Lower lobe of right lung (tissue), 2 donors: ENCODE measurements at regions not wholly inside any gene's neighbourhood (a gene's known extent, or its start where the extent isn't known, plus 50 kb on each side); places are given as distances from the start of the nearest gene placed in this dataset.

Experiments used
- ATAC-seq, 2 donors: fragments of 200-7000 bp; cut with Tn5 transposase; one replicate each; pipeline ENCODE4 v1.9.1; 2020 to 2022; ENCODE audit warnings: mild to moderate bottlenecking in 2 of 2, moderate library complexity in 2 of 2
- DNase-seq: peaks from one replicate; pipeline ENCODE4 v3.0.0-alpha.2; 2020
- H3K27ac ChIP-seq: fragments of 200-600 bp; one replicate; pipeline ENCODE4 v1.8.0; 2022
- H3K27me3 ChIP-seq: fragments of 200-600 bp; one replicate; pipeline ENCODE4 v1.8.0; 2022; ENCODE audit warnings: low read depth
- H3K36me3 ChIP-seq: fragments of 200-600 bp; one replicate; pipeline ENCODE4 v1.8.0; 2022; ENCODE audit warnings: mild to moderate bottlenecking
- H3K4me1 ChIP-seq: fragments of 200-600 bp; one replicate; pipeline ENCODE4 v1.8.0; 2022
- H3K4me3 ChIP-seq: fragments of 200-600 bp; one replicate; pipeline ENCODE4 v1.8.0; 2022; ENCODE audit warnings: mild to moderate bottlenecking
- H3K9me3 ChIP-seq: fragments of 200-600 bp; one replicate; pipeline ENCODE4 v1.8.0; 2022
- CTCF ChIP-seq: fragments of 200-600 bp; IDR thresholded peaks from one replicate; pipeline ENCODE4 v1.8.0; 2022; ENCODE audit warnings: antibody characterized with exemption, mild to moderate bottlenecking
- intact Hi-C: fragments of 100-400 bp; cut with DNase I; formaldehyde crosslinking; loops from one replicate; pipeline ENCODE4 v1.11.0; 2022
- donor health status: DM: no; HTN: yes; CAD: no; lungs with severe emphysema.

- no peak overlapping the region for H3K27ac ChIP-seq
- no peaks in the 10 kb centered on the region for H3K9me3 ChIP-seq
- H3K4me3 ChIP-seq: no peak overlapping the region
- intact Hi-C loops: no loop called here
- no peaks in the 10 kb centered on the region for H3K27me3 ChIP-seq
- no peaks in the 10 kb centered on the region for H3K36me3 ChIP-seq
- H3K4me1 ChIP-seq: no peaks in the 10 kb centered on the region
- TF ChIP-seq CTCF: no peak
- no peak for ATAC-seq
- no peak for DNase-seq
Observed at GRCh38 chr1:232274999-232275710, 354.8 kb downstream of the SIPA1L2 start.

GRCh38 chr1:232274236-232274855, 355.6 kb downstream of the SIPA1L2 start:
- H3K9me3 ChIP-seq: no peaks in the 10 kb centered on the region
- DNase-seq: no peak
- no peaks in the 10 kb centered on the region for H3K4me1 ChIP-seq
- no peak for ATAC-seq
- no peaks in the 10 kb centered on the region for H3K27me3 ChIP-seq
- no peaks in the 10 kb centered on the region for H3K36me3 ChIP-seq
- intact Hi-C loops: no loop called here
- TF ChIP-seq CTCF: no peak
- no peak overlapping the region for H3K27ac ChIP-seq
- H3K4me3 ChIP-seq: no peak overlapping the region

- no peaks in the 10 kb centered on the region for H3K36me3 ChIP-seq
- no peak for TF ChIP-seq CTCF
- ATAC-seq (no peak), DNase-seq (no peak)
- intact Hi-C loops: no loop called here
- H3K27me3 ChIP-seq: no peaks in the 10 kb centered on the region
- H3K9me3 ChIP-seq: no peaks in the 10 kb centered on the region
- H3K4me3 ChIP-seq: no peak overlapping the region
- no peaks in the 10 kb centered on the region for H3K4me1 ChIP-seq
- H3K27ac ChIP-seq: no peak overlapping the region
Observed at GRCh38 chr1:232273011-232273410, 356.9 kb downstream of the SIPA1L2 start.

- intact Hi-C loops: no loop called here
- Histone ChIP-seq H3K4me1 (no peaks in the 10 kb centered on the region), H3K27ac (no peak overlapping the region), H3K4me3 (no peak overlapping the region), H3K9me3 (no peaks in the 10 kb centered on the region), H3K36me3 (no peaks in the 10 kb centered on the region), H3K27me3 (no peaks in the 10 kb centered on the region)
- DNase-seq (no peak), ATAC-seq (no peak)
- TF ChIP-seq CTCF: no peak
Observed at GRCh38 chr1:232271991-232272589, 357.8 kb downstream of the SIPA1L2 start.

GRCh38 chr1:232271299-232271698, 358.6 kb downstream of the SIPA1L2 start:
- H3K27ac ChIP-seq: no peak overlapping the region
- no peak overlapping the region for H3K4me3 ChIP-seq
- no peaks in the 10 kb centered on the region for H3K27me3 ChIP-seq
- no peaks in the 10 kb centered on the region for H3K36me3 ChIP-seq
- ATAC-seq (no peak), DNase-seq (no peak)
- no peaks in the 10 kb centered on the region for H3K4me1 ChIP-seq
- TF ChIP-seq CTCF: no peak
- H3K9me3 ChIP-seq: no peaks in the 10 kb centered on the region
- intact Hi-C loops: no loop called here
